Panc1 (cell line): ENCODE measurements at regions not wholly inside any gene's neighbourhood (a gene's known extent, or its start where the extent isn't known, plus 50 kb on each side); places are given as distances from the start of the nearest gene placed in this dataset.

Source experiments
- POLR2AphosphoS5 ChIP-seq: IDR thresholded peaks from 2 replicates; pipeline ENCODE4 v1.6.1; 2012; ENCODE audit warnings: mild to moderate bottlenecking, low read depth, low read length, moderate library complexity
- SIN3A ChIP-seq: IDR thresholded peaks from 2 replicates; pipeline ENCODE4 v1.6.1; 2012; ENCODE audit warnings: low read depth, mild to moderate bottlenecking, low read length, moderate library complexity, borderline replicate concordance; ENCODE audit not compliant: insufficient read depth
- TCF7L2 ChIP-seq: IDR thresholded peaks from 2 replicates; pipeline ENCODE4 v1.6.1; 2011; ENCODE audit warnings: mild to moderate bottlenecking, low read depth, low read length, inconsistent platforms
- TF ChIP-seq, protein P1 (sequence below): fragments of 450-650 bp; IDR thresholded peaks from 2 replicates; pipeline ENCODE4 v1.5.1; 2017; ENCODE audit warnings: mild to moderate bottlenecking

DNA sequence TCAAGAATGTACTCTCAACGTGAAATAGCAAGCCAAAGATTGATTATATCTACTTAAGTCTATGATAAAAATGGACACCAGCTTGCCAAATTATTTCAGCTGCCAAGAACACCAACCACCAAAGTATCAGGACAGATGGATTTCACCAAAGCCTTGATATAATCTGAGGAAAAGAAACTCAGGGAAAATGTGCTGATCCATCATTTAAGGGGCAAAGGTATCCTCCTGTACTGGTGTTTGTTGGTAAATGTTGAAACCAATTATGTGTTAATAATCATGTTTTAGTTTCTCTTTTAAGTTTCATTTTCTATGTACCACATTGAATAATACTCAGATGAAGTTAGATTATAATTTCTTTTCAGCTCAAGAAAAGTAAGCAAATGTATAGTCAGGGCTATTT, 1284.3 kb upstream of the TMEM132C start:
- TF ChIP-seq, protein P1, sequence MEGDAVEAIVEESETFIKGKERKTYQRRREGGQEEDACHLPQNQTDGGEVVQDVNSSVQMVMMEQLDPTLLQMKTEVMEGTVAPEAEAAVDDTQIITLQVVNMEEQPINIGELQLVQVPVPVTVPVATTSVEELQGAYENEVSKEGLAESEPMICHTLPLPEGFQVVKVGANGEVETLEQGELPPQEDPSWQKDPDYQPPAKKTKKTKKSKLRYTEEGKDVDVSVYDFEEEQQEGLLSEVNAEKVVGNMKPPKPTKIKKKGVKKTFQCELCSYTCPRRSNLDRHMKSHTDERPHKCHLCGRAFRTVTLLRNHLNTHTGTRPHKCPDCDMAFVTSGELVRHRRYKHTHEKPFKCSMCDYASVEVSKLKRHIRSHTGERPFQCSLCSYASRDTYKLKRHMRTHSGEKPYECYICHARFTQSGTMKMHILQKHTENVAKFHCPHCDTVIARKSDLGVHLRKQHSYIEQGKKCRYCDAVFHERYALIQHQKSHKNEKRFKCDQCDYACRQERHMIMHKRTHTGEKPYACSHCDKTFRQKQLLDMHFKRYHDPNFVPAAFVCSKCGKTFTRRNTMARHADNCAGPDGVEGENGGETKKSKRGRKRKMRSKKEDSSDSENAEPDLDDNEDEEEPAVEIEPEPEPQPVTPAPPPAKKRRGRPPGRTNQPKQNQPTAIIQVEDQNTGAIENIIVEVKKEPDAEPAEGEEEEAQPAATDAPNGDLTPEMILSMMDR: no peak
- TF ChIP-seq SIN3A (no peak), TCF7L2 (no peak), POLR2AphosphoS5 (no peak)
